HS-27A (cell line): ENCODE measurements at regions not wholly inside any gene's neighbourhood (a gene's known extent, or its start where the extent isn't known, plus 50 kb on each side); places are given as distances from the start of the nearest gene placed in this dataset.
"Not testable (repeated sequence)": the region's sequence is repeated elsewhere in the genome, so short reads cannot be mapped to it uniquely, and the experiment has no call there.

Experiments
- DNase-seq: peaks from one replicate; pipeline ENCODE4 v3.0.0-alpha.2; 2012; ENCODE audit warnings: low read depth, missing footprints

DNA sequence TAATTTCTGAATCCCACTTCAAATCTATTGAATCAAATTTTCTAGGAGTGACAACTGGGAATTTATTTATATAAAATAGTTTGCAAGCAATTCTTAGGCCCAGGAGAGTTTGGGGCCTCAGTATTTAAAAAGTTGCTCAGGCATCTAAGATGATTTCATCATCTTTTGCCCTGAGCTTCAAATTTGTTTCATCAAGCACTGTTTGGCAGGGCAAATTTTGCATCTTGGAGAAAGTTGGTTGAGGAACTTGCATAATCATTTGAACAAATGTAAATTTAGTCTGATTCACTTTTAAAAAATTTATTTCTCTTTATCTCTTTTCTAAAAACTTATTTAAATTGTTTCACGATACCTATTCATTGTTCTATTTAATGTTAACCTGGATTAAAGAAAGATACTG, 702.8 kb downstream of the SI start:
- DNase-seq, result no peak

DNA sequence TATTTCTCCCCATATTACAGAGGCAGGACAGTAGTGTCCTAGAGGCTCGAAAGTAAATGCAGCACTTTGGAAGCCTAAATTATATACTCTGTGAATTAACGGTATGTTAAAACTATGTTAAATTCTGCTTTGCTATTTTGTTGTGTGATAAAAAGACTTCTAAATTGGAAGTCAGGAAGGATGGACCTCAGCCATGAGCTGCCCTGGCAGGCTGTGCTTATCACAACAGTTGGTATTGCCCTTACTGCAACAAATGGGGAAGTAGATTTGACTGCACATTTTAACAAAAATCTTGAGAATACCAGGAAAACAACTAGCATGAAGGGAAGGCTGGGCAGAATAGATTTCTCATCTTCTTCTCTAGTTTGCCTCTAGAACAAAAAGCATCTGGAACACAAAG, 706.6 kb downstream of the SI start:
- no peak for DNase-seq

DNA sequence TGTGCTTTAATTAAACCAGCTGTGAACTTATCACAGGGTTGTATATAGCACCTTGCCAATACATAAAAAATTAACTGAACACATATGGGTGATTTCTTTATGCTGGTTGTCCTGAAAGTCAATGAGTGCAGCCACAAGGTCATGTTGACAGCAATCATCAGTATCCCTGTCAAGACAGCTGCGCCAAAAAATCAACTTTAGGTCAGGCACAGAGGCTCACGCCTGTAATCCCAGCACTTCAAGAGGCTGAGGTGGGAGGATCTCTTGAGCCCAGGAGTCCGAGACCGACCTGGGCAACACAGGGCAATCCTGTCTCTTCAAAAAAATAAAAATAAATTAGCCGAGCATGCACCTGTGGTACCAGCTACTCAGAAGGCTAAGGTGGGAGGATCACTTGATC, 707.3 kb downstream of the SI start:
- DNase-seq, result no peak

DNA sequence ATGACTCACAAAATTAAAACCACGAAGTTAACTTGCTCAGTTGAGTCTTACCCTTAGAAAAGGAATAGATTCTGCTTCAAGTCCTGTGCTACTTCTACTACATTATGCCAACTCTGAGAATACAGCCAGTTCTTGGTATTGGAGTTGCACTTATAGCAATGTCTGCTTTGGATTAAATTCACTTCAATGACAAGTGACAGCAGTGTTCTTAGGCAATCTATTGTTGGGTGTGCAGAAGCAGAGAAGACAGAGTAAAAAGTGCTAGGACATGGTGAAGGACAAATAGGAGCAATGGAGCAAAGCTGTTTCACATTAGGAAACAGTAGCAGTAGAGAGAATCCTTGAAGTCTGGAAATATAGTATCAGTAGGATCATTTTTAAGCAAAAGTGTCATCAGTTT, 713.1 kb downstream of the SI start:
- no peak for DNase-seq

DNA sequence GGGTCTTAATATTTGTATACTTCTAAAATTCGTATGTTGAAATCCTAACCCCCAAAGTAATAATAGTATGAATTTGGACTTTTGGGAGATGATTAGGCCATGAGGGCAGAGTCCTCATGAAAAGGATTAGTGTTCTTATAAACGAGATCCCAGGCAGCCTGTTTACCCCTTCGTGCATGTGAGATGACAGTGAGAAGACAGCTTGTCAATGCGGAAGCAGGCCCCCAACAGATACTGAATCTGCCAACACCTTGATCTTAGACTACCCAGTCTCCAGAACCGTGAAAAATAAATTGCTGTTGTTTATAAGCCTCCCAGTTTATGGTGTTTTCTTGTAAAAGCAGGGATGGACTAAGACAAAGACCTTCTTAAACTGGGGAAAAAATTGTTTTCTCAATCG, 714.2 kb downstream of the SI start:
- DNase-seq, result no peak

DNA sequence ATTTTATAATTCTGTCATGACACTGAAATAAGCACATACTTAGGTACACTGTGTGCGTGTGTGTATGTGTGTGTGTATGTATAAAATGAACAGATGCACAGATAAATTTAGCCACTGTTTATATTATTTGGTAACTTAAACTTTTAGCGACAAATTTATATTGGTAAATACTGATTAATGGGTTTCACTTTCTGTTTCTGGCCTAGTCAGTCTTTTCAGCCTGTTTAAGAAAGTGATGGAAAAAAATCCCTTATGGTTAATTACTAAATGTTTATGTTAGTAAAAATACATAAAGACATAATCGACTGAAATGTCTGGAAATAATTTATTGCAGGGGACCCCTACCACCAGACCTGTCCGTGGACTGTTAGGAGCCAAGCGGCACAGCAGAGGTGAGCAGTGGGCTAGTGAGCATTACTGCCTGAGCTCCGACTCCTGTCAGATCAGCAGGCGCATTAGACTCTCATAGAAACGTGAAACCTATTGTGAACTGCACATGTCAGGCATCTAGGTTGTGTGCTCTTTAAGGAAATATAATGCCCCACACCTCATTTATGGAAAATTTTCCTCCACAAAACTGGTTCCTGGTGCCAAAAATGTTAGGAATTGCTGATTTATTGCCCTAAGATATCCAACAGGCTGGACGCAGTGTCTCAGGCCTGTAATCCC, 717.4 kb downstream of the SI start:
- no peak for DNase-seq

DNA sequence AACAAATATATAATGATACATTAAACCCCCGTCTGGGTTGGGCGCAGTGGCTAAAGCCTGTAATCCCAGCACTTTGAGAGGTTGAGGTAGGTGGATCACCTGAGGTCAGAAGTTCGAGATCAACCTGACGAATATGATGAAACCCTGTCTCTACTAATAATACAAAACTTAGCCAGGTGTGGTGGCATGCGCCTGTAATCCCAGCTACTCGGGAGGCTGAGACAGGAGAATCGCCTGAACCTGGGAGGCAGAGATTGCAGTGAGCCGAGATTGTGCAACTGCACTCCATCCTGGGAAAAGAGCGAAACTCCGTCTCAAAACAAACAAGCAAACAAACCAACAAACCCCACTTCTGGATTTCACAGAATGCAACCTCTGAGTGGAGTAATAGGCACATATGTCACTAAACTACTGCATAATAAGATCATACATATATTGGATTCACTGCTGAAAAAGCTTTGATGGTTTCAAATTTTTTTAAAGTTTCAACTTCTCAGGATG, 718.2 kb downstream of the SI start:
- DNase-seq, result no peak

DNA sequence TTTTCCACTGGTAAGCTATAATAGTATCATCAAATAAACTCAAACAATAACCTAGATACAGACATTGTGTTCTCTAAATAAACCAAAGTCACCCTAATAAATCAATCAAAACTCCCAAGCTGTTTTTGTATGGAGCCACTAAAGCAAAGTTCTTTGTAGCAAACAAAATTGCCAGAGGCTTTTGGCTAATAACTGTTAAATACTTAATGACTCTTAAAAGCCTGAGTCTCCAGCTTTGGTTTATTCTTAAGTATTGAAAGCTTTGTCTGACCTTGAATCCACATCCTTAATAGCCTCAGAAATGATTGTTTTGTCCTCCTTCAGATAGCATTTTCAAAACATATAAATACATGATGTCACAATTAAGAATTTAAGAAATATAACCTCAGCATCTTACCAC, 725.3 kb downstream of the SI start:
- DNase-seq, result no peak

DNA sequence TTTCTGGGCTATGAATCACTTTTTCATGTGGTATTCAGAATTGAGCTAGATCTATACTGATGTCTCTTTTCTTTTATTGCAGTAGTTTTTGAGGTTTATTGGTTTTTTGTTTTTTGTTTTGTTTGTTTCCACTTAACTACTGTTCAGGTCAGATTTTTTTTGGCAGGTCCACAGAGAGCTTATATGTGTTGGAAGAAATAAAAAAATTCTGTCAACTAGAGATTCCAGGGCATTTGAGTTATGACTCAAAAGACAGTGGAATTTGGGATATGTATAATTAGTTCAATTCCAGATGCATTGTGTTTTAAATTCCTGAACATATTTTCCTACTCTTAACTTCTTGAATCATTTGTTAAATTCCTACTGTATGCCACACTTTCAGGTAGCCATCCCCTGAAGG, 727.2 kb downstream of the SI start:
- DNase-seq, result peak; percentile 40

DNA sequence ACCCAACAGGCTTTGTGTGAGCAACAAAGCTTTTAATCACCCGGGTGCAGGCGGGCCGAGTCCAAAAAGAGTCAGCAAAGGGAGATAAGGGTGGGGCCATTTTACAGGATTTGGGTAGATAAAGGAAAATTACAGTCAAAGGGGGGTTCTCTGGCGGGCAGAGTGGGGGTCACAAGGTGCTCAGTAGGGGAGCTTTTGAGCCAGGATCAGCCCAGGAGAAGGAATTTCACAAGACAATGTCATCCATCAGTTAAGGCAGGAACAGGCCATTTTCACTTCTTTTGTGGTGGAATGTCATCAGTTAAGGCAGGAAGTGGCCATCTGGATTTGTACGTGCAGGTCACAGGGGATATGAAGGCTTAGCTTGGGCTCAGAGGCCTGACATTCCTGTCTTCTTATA, 736.1 kb downstream of the SI start:
- DNase-seq, result not testable (repeated sequence)

DNA sequence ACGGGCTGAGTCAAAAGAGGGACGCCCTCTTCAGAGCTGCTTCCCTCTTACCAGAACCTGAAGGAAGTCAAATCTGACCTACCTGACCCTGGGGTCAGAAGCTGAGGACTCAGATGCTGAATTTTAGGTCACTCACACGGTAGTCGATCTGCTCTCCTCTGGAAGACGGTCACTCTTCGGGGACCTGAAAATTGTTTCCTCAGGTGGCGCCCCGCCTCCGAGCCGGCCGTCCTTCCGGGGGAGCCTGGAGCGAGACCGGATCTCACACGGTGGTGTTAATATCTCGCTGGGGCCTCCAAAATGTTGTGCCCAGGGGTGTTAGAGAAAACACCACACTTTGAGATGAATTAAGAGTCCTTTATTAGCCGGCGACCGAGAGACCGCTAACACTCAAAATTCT, 737.2 kb downstream of the SI start:
- DNase-seq, result no peak

DNA sequence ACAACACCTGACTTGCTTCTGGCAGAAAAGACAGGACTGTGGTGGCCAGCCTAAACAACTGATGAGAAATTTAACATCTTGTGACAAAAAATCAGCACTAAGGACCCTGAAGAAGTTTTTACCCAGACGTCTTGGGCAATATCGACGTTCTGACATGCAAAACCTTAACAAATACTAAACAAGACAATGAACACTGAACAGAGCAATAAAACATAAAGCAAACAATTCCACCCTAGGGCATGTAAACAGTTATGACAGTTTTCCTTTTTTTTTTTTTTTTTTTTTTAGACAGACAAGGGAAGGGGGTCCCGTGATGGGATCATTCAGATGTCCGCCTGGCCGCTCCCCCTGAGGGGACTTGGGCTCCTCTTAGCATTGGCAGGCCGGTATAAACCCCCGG, 738.0 kb downstream of the SI start:
- DNase-seq, result no peak

DNA sequence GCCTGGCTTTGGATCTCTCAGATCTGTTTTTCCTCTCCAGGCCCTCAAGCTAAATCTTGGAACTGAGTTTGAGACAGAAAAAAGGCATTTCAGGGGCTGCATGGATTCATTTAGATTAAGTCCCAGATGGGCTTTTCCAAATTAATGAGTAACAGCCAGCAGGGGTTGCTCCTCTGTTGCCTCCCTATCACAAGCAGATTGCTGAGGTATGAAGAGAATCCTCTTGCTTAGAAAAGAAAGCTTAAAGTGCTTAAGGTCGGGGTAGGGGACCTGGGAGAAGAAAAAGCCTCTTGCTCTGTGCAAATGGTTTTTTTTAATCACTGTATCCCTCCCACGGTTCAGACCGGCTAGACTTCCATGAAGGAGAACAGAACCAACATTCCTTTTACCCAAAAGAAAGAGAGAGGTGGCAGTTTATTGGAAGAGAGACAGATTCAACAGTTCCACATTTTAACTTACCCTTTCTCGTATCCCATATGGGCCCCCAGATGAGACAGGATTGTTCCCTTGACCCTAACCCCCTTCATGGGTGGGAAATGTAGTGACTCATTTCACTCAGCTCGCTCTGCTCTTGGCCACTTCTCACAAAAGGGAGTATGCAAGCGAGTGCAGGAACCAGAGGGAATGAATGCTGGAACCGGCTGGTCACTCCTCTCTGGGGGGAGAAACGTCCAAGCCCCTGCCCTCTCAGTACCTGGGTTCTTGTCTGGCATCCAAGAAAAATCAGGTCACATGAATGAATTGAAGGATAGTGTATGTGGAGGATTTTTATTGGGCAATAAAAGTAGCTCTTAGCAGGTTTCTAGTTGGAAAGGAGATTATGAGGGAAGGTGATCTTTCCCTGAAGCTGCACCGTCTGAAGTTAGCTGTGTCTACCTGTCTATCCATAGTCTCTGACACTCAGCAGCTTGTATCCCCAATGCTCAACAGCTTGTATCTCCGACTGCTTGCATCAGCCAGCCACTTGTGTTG, 745.2 kb downstream of the SI start:
- no peak for DNase-seq

DNA sequence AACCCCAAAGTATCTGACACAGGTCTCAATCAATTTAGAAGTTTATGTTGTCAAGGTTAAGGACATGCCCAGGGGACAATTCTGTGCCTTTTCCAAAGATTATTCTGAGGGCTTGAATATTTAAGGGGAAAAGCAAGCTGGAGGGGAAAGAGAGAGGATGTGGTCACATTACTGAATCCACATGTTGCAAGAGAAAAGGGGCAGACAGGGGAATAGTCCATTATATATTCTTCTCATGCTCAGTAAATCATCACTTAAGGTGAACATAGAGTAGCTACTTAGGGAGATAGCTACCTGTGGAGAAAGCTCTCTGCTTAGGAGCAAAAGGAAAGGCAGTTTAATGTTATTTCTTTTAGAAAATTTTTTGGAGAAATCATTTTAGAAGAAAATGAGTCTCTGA, 751.6 kb downstream of the SI start:
- DNase-seq, result no peak

DNA sequence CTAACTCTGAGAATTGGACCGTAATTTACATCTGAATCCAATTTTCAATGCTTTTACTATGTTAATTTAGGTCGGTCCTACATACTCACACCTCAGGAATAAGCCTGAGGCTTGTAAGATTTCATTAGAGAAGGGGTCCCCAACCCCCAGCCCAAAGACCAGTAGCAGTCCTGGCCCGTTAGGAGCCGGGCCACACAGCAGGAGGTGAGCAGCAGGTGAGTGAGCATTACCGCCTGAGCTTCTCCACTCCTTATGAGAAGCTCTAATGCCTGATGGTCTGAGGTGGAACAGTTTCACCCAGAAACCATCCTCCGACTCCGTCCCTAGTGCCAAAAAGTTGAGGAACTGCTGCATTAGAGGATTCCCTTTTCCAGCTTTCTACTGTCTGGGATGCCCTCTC, 757.3 kb downstream of the SI start:
- no peak for DNase-seq

DNA sequence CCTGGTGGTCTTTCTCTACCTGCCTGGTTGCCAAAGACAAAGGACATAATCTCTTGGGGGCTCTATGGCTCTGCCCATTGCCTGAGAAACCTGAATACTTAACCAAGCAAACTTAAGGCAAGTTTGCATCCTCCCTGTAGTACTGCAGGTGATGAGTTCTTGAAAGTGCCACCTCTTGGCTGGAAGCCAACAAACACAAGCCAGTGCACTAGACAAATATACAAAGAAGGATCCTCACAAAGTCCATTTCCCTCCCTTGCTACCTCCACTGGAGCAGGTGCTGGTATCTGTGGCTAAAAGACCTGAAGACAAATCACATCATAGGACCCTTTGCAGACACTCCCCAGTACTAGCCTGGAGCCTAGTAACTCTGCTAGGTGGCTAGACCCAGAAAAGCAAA, 772.3 kb downstream of the SI start:
- no peak for DNase-seq

DNA sequence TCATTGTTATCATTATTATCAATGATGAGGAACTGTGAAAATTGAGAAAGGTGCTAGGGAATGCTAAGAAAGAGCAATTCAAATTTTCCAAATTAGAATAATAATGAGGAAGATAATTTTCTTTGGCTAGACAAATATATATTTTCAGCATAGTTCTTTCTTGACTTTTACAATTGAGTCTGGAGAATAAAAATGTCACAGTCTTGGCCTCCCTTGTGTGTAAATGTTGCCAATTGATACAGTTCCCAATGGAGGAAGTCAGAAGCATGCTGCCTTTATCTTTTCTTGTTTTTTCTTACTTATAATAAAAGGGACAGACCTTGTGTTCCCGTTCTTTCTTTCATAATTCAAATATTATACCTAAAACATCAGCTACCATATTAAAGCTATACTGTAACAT, 774.4 kb downstream of the SI start:
- no peak for DNase-seq

DNA sequence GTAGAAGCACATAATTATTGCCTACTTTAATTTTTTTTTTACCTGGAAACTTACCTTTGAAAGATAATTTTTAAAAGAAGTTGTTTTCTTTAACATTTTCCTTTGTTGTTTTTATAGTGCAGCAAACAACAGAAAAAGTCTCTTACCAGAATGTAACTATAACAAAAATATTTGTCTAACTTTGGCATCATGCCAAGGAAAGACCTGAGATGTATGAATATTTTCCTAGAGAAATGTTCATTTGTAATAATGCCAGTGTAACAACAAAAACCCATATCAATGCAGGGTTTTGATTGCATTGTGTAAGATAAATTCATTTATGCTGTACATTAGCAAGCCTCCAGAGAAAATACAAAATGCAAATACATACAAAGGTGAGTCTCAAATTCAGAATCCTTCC, 775.7 kb downstream of the SI start:
- no peak for DNase-seq

DNA sequence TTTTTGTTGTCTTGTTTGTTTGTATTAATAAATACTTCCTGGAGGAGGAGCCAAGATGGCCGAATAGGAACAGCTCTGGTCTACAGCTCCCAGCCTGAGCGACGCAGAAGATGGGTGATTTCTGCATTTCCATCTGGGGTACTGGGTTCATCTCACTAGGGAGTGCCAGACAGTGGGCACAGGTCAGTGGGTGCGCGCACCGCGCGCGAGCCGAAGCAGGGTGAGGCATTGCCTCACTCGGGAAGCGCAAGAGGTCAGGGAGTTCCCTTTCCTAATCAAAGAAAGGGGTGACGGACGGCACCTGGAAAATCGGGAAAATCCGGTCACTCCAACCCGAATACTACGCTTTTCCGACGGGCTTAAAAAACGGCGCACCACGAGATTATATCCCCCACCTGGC, 786.8 kb downstream of the SI start:
- not testable (repeated sequence) for DNase-seq

DNA sequence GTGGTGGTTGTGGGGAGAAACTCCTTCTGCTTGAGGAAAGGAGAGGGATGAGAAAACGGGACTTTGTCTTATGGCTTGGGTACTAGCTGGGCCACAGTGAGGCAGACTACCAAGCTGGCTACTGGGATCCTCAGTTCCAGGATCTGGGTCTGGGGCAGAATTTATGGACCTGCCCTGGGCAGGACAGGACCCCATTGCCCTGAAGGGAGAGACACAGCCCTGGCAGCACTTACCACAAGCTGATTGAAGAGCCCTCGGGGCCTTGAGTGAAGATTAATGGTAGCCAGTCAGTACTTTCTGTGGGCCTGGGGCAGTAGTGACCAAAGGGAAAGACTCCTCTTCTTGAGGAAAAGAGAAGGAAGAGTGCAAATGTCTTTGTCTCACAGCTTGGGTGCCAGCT, 799.7 kb downstream of the SI start:
- DNase-seq, result no peak

DNA sequence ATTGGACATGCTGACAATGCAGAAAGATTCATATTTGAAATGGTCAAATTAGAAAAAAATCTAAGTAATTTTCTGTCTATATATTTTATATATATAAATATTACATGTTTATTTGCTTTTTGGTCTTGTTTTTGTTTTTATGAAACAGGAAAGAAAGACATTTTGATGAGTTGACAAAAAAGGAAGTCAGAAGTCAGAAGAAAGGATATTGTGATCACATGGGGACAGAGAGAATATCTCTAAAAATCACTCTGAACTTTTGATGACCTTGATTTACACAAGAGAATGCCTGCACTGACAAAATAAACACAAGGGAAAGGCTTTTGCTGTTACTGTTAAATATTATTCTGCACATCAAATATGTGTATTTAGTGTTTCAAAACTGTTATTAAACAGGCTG, 811.2 kb downstream of the SI start:
- no peak for DNase-seq

DNA sequence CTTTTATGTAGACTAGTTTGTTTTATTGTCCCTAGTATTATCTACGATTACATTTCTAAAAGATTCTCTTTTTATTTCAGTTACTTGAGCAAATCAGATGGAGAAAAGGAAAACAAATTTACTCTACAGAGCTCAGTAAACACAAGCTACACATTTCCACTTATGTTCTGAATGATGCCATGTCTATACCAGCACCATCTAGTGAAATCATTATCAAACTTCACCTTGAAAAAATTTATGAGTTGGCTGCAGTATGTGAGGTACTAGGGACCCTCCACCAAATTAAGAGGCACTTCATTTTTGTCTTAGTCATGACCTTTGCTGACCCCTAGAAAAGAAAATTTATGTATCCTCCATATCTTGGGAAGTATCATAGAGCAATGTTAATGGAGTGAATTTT, 827.4 kb downstream of the SI start:
- DNase-seq, result no peak

DNA sequence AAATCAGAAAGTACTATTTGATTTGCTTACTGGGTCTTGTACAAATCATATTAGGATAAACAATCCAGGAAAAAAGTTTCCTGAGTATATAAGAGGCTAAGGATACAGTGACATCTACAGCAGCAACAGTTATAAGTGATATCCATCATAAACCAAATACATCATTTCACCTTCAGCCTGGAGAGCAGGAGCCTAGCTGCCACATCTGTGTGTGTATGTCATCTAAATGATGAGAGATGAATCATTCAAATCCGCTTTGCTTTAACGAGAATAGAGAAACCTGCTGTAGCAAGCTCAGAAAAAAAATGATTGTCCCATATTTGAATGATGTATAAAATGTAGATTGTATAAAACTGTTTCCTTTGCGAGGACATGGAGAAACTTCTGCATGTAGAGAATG, 841.4 kb downstream of the SI start:
- no peak for DNase-seq
